GM18505 (cell line): ENCODE measurements at regions not wholly inside any gene's neighbourhood (a gene's known extent, or its start where the extent isn't known, plus 50 kb on each side); places are given as distances from the start of the nearest gene placed in this dataset.

ENCODE experiments used
- ATAC-seq: cut with Tn5 transposase; IDR thresholded peaks from one replicate; pipeline ENCODE4 v1.9.1; 2021; ENCODE audit not compliant: unreplicated experiment
- POLR2A ChIP-seq: IDR thresholded peaks from 4 replicates; pipeline ENCODE4 v1.6.1; 2011; ENCODE audit warnings: borderline replicate concordance; ENCODE audit not compliant: insufficient read depth, insufficient read length; ENCODE audit errors: extremely low read depth

DNA sequence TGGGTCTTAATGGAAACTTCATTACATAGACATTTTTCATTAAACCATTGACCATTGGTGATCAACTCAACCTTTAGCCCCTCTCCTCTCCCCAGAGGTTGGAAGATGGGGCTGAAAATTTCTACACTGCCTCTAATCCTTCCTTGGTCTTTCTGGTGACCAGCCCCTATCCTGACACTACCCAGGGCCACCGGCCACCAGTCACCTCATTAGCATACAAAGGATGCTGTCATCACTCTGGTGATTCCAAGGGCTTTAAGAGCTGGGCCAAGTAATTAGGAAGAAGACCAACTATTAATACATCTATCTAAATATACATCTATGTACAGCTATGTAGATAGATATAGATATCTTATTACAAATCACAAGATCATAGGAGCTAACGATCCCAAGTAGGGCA, 111.2 kb upstream of the IRX6 start:
- no peak for TF ChIP-seq POLR2A
- no peak for ATAC-seq

DNA sequence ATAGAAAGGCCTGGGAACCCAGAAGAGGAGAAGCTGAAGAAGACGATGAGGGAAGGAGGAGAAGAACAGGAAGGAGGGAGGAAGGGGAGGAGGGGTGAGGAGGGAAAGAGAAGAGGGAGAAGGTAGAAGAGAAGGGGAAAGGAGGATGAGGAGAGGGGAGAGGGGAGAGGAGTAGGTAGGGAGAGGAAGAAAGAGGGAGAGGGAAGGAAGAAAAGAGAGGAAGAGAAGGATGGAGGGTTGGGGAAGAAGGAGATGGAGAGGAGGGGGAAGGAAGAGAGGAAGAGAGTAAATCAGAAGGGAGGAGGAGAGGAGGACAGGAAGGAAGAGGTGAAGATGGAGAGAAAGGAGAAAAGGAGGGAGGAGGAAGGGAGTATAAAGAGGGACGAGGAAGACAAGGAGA, 109.6 kb upstream of the IRX6 start:
- TF ChIP-seq POLR2A = no peak
- ATAC-seq = no peak

DNA sequence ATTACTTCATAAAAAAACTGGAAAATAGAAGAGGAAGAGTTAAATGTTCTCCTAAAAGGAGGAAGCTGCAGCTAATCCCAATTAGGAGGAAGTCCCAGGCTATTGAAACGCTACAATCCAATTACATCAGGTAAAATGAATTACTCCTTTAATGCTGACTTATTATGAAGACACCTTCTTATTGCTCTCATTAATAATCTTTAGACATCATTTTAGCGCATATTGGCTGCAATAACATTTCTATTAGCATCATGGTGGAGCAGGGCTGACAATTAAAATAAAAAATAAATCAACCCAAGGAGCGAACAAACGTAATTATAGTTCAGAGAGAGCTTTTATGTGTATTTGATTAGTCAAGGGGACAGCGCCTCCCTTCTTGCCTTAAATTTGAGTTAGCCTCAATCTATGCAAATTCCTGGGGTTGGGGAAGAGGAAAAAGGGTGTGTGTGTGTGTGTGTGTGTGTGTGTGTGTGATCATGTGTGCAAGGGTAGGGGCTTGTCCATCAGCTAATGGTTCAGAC, 109.0 kb upstream of the IRX6 start:
- no peak for ATAC-seq
- TF ChIP-seq POLR2A = no peak

DNA sequence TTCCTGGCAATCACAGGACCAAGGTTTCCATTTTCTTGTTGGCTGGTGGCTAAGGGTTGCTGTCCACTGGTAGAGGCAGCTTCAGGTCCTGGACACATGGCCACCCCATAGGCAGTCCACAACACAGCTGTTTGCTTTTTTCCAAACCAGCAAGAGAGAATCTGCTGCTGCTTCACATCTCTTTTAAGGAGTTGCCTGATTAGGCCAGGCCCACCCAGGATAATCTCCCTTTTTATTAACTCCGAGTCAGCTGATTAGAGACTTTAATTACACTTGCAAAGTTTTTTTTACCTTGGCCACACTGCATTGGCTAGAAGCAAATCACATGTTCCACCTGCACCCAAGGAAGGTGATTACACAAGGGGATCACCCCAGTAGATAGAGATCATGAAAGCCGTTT, 106.6 kb upstream of the IRX6 start:
- no peak for ATAC-seq
- no peak for TF ChIP-seq POLR2A

DNA sequence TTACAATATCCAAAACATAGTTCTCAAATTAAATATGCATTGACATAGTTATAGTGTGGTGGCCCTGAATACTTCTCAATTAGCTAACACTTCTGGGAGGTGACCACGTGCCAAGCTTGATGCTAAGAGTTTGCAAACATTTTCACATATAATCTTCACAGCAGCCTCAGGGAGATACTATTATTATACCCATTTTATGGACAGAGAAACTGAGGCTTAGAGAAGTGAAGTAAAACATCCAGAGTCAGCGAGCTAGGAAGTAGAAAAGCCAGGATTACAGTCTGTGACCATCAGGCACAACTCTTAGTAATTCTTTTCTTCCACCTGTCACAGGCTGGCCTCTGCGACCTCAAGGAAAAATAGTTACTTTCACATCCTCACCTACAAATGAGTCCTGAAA, 102.2 kb upstream of the IRX6 start:
- no peak for ATAC-seq
- no peak for TF ChIP-seq POLR2A

DNA sequence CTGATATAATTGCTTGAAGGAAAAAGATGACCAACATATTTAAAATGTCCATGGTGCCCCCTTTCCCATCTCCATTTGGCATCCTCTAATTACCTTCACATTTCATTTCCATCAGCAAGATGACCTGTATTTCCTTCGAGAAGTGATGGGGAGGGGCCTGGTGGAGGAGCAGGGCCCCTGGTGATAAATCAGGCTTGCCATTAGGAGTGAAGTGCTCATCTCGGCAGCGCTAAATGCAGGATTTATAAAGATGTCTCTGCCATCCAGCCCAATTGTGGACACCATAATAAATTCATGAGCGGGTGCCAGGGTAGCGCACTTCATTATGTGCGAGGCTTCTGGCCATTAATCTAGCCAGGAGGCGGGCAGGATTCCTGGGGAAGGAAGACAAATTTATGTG, 101.5 kb upstream of the IRX6 start:
- TF ChIP-seq POLR2A = no peak
- no peak for ATAC-seq

DNA sequence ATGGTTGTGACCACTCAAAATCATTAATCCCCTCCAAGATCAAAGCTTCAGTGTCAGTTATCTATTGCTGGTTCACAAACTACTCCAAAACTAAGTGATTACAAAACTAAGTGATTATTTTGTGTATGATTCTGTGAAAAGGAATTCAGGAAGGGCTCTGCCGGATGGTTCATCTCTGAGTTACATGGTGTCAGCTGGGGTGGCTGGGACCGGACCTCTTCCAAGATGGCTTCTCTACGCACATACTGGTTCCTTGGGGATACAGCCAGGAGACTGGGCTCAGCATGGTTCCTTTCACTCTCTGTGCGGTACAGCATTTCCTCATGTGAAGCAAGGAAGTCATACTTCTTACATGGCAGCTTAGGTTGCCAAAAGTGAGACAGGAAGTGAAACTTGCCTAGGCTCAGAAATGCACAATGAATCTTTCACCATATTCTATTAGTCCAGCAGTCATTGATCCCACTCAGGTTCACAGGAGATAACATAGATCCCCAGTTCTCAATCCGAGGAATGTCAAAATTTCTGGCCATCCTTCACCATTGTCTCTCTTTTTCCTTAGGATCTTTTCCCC, 97.9 kb upstream of the IRX6 start:
- TF ChIP-seq POLR2A = no peak
- ATAC-seq = no peak

DNA sequence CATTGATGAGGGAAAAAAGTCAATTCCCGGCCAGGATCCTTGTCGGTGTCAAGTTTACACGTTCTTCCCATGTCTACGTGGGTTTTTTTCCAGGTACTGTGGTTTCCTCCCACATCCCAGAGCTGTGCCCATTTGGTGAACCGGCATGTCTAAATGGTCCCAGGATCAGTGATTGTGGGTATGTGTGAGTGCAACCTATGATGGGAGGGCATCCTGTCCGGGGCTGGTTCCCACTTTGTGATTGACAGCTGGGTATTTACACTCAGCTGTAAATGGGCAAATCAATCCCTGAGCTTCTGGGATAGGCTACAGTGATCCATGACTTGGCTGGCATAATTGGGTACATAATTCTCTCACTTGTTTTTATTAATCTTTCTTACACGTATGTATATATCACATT, 91.2 kb upstream of the IRX6 start:
- no peak for ATAC-seq

DNA sequence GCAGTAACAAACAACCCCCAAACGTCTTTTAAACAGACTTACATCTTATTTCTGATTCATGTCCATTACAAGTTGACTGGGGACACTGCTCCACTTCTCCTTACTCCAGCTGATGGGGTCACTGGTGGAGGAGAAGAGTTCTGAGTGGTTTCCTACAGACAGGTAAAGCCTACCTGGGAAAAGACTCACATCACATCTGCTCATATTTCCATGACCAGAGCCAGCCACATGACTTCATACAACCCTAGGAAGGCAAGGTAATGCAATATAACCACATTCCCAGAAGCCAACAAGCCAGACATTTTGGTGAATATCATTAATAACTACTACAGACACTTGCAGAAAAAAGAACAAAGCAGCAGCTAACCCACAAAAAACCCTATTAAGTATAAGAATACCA, 90.5 kb upstream of the IRX6 start:
- TF ChIP-seq POLR2A = no peak

More for the DNA sequence above, 91.2 kb upstream of the IRX6 start:
- TF ChIP-seq POLR2A = no peak

DNA sequence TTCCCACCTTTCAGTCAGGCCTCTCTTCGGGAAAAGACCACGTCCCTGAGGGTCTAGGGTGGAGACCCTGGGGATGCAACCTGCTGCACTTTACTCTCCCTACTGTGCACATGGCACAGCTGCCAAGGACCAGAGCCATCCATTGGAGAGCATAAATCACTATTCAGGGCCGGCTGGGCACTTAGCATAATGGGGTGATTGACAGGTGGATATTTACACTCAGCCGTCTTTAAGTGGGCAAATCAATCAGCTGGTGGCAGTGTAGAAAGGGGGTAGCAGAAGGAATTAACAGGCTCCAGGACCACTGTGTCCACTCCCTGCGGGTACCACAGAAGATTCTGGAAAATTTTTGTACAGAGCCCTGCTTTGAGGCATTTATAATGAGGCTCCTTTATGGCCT, 87.3 kb upstream of the IRX6 start:
- no peak for TF ChIP-seq POLR2A
- no peak for ATAC-seq

More for the DNA sequence above, 90.5 kb upstream of the IRX6 start:
- ATAC-seq = no peak

DNA sequence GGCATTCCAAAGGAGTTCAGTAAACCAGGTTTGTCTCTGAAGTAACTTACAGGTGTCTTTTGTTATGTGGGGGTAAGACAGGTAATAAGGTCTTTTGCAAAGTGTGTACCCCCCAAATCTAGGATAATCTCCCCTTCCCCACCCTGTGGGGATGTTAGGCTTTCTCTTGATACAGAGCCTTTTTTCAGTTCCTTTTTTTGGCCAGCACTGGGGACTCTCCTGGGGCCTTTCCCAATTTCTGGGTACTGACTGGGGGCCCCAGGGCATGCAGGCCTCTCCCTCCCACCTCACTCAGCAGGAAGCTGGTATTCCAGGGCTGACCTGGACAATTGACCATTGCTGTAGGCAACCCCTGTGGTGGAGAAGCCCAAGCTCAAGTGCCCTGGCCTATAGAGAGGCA, 84.3 kb upstream of the IRX6 start:
- no peak for ATAC-seq
- no peak for TF ChIP-seq POLR2A

DNA sequence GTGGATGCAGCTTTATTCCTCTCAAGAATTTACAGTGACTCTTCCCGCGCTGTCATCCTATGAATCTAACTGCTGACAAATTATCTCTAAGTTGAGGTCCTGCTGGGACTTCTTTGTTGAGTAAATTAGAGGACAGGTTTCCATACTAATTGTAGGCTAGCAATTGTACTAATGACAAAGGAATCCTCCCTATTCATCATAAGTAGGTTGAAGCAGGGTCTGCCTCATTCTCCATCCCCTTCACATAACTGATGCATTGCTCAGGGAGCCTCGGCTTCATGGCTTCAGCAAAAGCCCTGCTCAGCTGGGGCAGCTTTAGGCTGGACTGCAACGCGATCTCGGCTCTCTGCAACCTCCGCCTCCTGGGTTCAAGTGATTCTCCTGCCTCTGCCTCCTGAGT, 83.1 kb upstream of the IRX6 start:
- TF ChIP-seq POLR2A = no peak
- ATAC-seq = no peak

DNA sequence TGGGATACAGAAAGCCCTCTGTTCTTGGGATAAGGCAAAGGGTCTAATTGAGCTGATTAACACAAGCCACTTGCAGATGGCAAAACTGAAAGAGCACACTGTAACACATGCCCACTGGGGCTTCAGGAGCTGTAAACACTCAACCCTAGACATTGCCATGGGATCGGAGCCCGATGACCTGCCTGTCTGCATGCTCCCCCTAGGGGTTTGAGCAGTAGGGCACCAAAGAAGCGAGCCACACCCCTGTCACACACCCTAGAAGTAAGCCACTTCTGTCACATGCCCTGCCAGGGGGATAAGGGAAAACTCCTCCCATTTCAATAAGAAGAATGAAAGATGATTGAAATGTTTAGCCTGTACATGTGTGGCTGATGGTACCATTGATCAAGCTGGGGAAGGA, 81.3 kb upstream of the IRX6 start:
- ATAC-seq = no peak
- TF ChIP-seq POLR2A = no peak

DNA sequence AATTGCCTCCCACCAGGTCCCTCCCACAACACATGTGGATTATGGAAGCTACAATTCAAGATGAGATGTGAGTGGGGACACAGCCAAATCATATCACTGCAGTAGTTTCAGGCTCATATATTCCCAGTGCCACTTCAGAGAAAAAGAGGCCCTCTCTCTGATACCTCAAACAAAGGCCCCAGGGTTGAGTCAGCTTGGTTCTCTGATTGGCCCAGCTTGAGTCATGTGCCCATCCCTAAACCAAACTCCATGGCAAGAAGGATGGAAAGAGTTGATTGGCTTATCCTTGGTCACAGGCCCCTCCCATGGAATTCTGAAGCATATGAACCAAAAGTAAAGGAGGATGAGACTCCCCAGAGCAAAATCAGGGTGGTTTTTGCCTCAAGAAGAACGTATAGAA, 75.9 kb upstream of the IRX6 start:
- no peak for ATAC-seq
- TF ChIP-seq POLR2A = no peak

DNA sequence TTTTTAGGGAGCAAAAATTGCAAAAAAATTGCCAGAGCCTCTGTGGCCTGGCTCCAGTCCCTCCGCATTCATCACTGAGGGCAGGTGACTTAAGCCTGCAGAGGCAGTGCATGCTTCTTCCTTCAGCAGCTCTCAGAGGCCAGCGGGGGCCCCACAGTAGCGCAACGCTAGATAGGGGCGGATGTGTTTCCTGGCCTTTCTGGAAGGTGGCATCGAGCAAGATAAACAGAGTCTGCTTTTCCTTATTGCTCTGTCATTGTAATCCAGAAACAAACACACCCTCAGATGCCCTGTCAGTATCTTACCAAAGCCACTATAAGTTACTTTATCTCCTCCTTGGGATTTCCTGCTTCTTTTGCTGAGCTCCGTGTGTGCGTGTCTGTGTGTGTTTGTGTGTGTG, 75.5 kb upstream of the IRX6 start:
- TF ChIP-seq POLR2A = no peak
- ATAC-seq = no peak
